CD4-positive, alpha-beta T cell treated with Interleukin-6 for 4 hours (primary cell): ENCODE measurements at regions not wholly inside any gene's neighbourhood (a gene's known extent, or its start where the extent isn't known, plus 50 kb on each side); places are given as distances from the start of the nearest gene placed in this dataset.
A peak's percentile ranks its signal among the peaks of the same experiment; 100 is the strongest.

ENCODE experiments used
- DNase-seq: peaks from one replicate; pipeline ENCODE4 v3.0.0-alpha.2; 2020; ENCODE audit warnings: mixed read lengths

- no peak for DNase-seq
These were observed 151.3 kb upstream of the IPO5 start for GRCh38 chr13:97802213-97802612.

GRCh38 chr13:97809576-97809975 lies 143.9 kb upstream of the IPO5 start:
- DNase-seq = no peak

- no peak for DNase-seq
These were observed 143.3 kb upstream of the IPO5 start for GRCh38 chr13:97810152-97810551.

DNA sequence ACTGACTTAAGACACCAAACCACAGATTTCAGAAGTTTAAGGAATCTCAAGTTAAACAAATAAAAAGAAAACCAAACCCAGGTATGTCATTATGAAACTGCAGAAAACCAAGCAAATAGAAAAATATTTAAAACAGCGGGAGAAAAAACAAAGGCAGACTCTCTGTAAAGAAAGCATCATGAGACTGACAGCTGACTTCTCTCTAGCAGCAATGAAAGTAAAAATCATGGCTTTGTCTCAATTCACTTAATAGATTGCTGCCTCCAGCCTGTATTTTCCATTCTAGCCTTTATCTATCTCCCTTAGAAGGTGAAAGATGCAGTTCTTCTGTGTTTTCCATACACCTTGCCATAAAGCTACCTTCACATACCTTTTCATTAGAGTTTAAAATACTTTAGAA lies 131.1 kb upstream of the IPO5 start:
- DNase-seq = no peak

GRCh38 chr13:97826421-97827012 lies 127.0 kb upstream of the IPO5 start:
- no peak for DNase-seq

- DNase-seq = no peak
These were observed 119.2 kb upstream of the IPO5 start for GRCh38 chr13:97834250-97834649.

- no peak for DNase-seq
These were observed 110.3 kb upstream of the IPO5 start for GRCh38 chr13:97843189-97843588.

- no peak for DNase-seq
These were observed 109.3 kb upstream of the IPO5 start for GRCh38 chr13:97844151-97844550.

- DNase-seq = no peak
These were observed 104.6 kb upstream of the IPO5 start for GRCh38 chr13:97848886-97849285.

GRCh38 chr13:97849305-97849704 lies 104.2 kb upstream of the IPO5 start:
- DNase-seq = no peak

- DNase-seq = no peak
These were observed 102.2 kb upstream of the IPO5 start for GRCh38 chr13:97851269-97851668.

DNA sequence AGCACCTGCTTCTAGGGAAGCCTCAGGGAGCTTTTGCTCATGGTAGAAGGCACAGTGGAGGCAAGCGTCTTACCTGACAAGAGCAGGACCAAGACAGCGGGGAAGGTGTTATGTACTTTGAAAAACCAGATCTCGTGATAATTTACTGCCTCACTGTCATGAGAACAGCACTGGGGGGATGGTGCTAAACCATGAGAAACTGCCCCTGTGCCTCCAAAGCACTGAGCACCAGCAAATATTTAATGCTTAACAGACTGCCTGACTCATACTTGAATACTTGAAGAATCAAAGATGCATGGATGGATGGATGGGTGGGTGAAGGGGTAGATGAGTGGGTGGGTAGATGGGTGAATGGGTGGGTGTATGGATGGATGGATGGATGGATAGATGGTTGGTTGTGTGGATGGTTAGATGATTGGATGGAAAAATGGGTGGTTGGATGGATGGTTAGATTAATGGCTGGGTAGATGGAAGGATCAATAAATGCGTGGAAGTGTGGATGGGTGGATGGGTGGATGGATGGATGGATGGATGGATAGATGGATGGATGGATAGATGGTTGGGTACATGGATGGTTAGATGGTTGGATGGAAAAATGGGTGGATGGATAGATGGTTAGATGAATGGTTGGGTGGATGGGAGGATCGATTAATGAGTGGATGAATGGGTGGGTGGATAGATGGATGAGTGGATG lies 101.1 kb upstream of the IPO5 start:
- no peak for DNase-seq

DNA sequence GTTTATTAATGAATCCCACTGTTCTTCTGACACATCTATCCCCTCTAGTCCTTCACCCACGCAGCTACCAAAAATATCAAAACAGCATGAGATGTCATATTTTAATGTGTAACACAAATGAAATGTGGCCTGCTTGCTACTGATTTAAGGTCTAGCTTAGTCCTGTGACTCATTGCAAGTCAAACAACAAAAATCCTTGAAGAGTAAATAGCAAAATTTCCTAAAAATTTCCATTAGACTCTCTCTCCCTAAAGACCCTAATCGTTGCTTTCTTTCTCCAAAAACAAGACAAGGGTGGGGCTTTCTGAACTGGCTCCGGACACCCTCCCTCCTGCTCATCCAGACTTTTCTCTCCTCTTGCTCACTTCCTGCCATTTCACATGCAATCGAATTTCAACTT lies 99.9 kb upstream of the IPO5 start:
- no peak for DNase-seq

DNA sequence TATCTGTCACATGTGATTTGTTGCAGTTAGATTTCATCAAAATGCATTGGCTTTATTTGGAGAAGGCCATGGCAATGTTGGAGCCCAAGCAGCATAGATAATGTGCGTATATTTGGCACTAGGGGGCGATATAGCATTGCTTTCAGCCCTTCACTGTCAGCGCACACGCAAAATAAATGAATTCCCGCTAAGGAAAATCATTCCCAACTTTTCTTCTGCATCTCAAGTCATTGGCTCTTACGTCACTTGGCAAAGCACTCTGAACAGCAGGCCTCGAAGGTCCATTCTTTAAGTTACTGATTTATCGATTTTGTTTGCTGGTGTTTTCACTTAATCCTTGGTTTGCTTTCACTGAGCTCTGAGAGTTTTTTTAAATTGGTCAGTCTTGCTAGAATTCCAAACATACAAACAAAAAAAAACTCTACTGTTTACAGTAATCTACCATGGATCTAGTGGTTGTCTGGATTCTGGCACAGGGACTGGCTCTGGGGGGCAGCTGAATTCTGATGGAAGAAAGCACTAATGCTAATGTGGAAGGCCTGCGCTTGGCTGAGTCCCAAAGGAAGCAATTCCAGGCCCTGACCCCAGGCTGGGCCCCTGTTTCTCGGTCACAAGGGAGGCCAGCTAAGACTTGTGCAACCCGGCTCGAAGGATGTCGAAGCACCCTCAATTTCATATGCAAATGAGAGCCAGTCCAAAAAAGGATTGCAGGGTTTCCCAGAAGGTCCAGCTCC lies 97.7 kb upstream of the IPO5 start:
- DNase-seq = peak; percentile 4

- no peak for DNase-seq
These were observed 97.2 kb upstream of the IPO5 start for GRCh38 chr13:97856304-97856675.

DNA sequence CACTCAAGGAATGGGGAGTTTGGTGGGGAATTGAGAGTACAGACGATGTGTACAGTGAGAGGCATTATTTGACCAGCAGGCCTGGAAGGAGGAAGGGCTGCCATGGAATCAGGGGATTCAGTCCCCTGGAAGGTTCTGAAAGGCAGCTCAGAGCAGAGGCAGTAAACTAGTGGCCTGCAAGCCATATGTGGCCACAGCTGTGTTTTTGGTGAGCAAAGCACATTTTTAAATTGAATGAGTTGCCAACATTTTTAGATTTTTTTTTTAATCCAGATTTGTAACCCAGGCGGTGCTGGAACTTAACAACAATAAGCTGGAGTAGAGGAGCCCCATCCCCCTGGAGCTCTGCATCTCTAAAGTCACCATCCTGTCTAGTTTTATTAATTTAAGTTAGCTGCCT lies 95.3 kb upstream of the IPO5 start:
- DNase-seq = no peak

DNA sequence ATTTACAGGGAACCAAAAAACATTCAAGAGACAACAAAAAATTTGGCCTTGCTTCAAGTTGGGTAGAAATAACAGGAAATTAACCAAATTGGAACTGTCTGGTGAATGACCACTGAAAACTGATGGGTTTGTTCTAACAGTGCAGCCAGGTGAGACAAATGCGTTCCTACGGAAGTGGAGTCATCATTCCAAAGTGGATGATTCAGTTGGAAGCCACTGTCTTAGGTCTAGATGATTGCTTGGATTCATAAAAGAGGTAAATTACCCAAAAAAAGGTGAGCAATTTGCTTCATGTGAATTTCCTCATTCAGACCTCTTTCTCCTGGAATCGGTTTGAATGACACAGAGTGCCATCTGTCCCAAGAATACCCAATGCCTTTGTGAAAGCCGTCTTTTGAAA lies 87.1 kb upstream of the IPO5 start:
- DNase-seq = no peak

- DNase-seq = no peak
These were observed 86.7 kb upstream of the IPO5 start for GRCh38 chr13:97866751-97867150.

GRCh38 chr13:97873398-97873797 lies 80.1 kb upstream of the IPO5 start:
- no peak for DNase-seq

DNA sequence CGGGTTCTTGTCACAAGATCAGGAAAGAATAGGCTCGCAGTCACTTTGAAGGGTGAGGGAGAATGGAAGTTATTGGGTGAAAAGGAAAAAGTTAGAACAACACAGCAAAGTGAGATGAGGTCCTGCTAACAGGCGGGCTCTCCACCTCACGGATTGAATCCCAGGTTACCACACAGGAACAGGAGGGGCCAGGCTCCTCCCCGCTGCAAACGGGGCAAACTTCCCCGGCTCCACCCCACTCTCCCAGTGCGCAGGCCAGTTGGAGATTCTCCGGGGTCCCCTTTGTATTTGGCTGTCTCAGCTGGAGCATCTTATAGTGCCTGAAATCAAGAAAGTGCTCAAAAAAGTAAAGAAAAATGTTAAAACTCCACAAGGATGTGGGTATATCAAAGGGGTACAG lies 78.3 kb upstream of the IPO5 start:
- no peak for DNase-seq

- DNase-seq = no peak
These were observed 77.6 kb upstream of the IPO5 start for GRCh38 chr13:97875911-97876310.

- DNase-seq = no peak
These were observed 74.8 kb upstream of the IPO5 start for GRCh38 chr13:97878431-97879375.

GRCh38 chr13:97879646-97880310 lies 73.7 kb upstream of the IPO5 start:
- DNase-seq = no peak
